HG03025 (cell line): ENCODE measurements at regions not wholly inside any gene's neighbourhood (a gene's known extent, or its start where the extent isn't known, plus 50 kb on each side); places are given as distances from the start of the nearest gene placed in this dataset.
"Not testable (repeated sequence)": the region's sequence is repeated elsewhere in the genome, so short reads cannot be mapped to it uniquely, and the experiment has no call there.

Experiments
- ATAC-seq: cut with Tn5 transposase; IDR thresholded peaks from one replicate; pipeline ENCODE4 v1.9.1; 2021; ENCODE audit warnings: mild to moderate bottlenecking, moderate library complexity; ENCODE audit not compliant: unreplicated experiment, low FRiP score

GRCh38 chr12:59164226-59164625 lies 243.9 kb upstream of the LRIG3 start:
- ATAC-seq: no peak

- ATAC-seq: no peak
Measured at GRCh38 chr12:59158681-59159080, 238.4 kb upstream of the LRIG3 start.

- no peak for ATAC-seq
Measured at GRCh38 chr12:59158066-59158465, 237.8 kb upstream of the LRIG3 start.

- ATAC-seq: no peak
Measured at GRCh38 chr12:59155448-59155847, 235.1 kb upstream of the LRIG3 start.

GRCh38 chr12:59151243-59151642 lies 230.9 kb upstream of the LRIG3 start:
- no peak for ATAC-seq

GRCh38 chr12:59149995-59150642 lies 229.8 kb upstream of the LRIG3 start:
- peak; percentile 100 for ATAC-seq

GRCh38 chr12:59147791-59148190 lies 227.5 kb upstream of the LRIG3 start:
- ATAC-seq: no peak

- no peak for ATAC-seq
Measured at GRCh38 chr12:59142183-59142790, 222.0 kb upstream of the LRIG3 start.

GRCh38 chr12:59134750-59135149 lies 214.4 kb upstream of the LRIG3 start:
- ATAC-seq: no peak

GRCh38 chr12:59131462-59131861 lies 211.2 kb upstream of the LRIG3 start:
- no peak for ATAC-seq

- ATAC-seq: no peak
Measured at GRCh38 chr12:59122784-59123183, 202.5 kb upstream of the LRIG3 start.

GRCh38 chr12:59121451-59121850 lies 201.1 kb upstream of the LRIG3 start:
- no peak for ATAC-seq

GRCh38 chr12:59119676-59120075 lies 199.4 kb upstream of the LRIG3 start:
- no peak for ATAC-seq

GRCh38 chr12:59118356-59118755 lies 198.1 kb upstream of the LRIG3 start:
- no peak for ATAC-seq

- ATAC-seq: no peak
Measured at GRCh38 chr12:59115995-59116394, 195.7 kb upstream of the LRIG3 start.

- ATAC-seq: no peak
Measured at GRCh38 chr12:59115526-59115925, 195.2 kb upstream of the LRIG3 start.

GRCh38 chr12:59113831-59114615 lies 193.7 kb upstream of the LRIG3 start:
- peak; percentile 87 for ATAC-seq

GRCh38 chr12:59111851-59112250 lies 191.5 kb upstream of the LRIG3 start:
- ATAC-seq: no peak

GRCh38 chr12:59108516-59108915 lies 188.2 kb upstream of the LRIG3 start:
- not testable (repeated sequence) for ATAC-seq

- no peak for ATAC-seq
Measured at GRCh38 chr12:59100585-59100984, 180.3 kb upstream of the LRIG3 start.

GRCh38 chr12:59097876-59098275 lies 177.6 kb upstream of the LRIG3 start:
- ATAC-seq: no peak

GRCh38 chr12:59096246-59096645 lies 175.9 kb upstream of the LRIG3 start:
- ATAC-seq: no peak
